Neural cell (in vitro differentiated cells): ENCODE measurements at regions not wholly inside any gene's neighbourhood (a gene's known extent, or its start where the extent isn't known, plus 50 kb on each side); places are given as distances from the start of the nearest gene placed in this dataset.
"Not testable (repeated sequence)": the region's sequence is repeated elsewhere in the genome, so short reads cannot be mapped to it uniquely, and the experiment has no call there.

Experiments
- H2AFZ ChIP-seq: fragments of 200-600, 300-800 bp; sonication (generic), shearing (Covaris generic); 2 replicates; pipeline ENCODE4 v1.6.0; 2014; ENCODE audit warnings: low read depth, mild to moderate bottlenecking, antibody characterized with exemption, low read length, moderate library complexity
- H3F3A ChIP-seq: fragments of 200-600 bp; shearing (Covaris generic); 2 replicates; pipeline ENCODE4 v1.6.1; 2016; ENCODE audit warnings: mild to moderate bottlenecking, moderate library complexity, mixed read lengths, antibody characterized with exemption, low read length; ENCODE audit not compliant: insufficient read depth, poor library complexity, severe bottlenecking
- H3K27ac ChIP-seq: fragments of 200-600, 300-800 bp; sonication (generic), shearing (Covaris generic); 2 replicates; pipeline ENCODE4 v1.5.1; 2014; ENCODE audit warnings: mild to moderate bottlenecking, low read length, moderate library complexity
- H3K27me3 ChIP-seq: fragments of 300-800, 200-600 bp; sonication (generic), shearing (Covaris generic); 2 replicates; pipeline ENCODE4 v1.6.0; 2014; ENCODE audit warnings: mild to moderate bottlenecking, low read depth, low read length, moderate library complexity; ENCODE audit not compliant: insufficient read depth
- H3K36me3 ChIP-seq: fragments of 300-800, 200-600 bp; sonication (generic), shearing (Covaris generic); 2 replicates; pipeline ENCODE4 v1.5.1; 2014; ENCODE audit warnings: mild to moderate bottlenecking, antibody characterized with exemption, low read length, moderate library complexity; ENCODE audit not compliant: insufficient read depth
- H3K4me2 ChIP-seq: fragments of 300-800, 200-600 bp; sonication (generic), shearing (Covaris generic); 2 replicates; pipeline ENCODE4 v1.6.0; 2014; ENCODE audit warnings: mild to moderate bottlenecking, low read length
- H3K4me3 ChIP-seq: fragments of 300-800, 200-600 bp; sonication (generic), shearing (Covaris generic); 2 replicates; pipeline ENCODE4 v1.5.1; 2014; ENCODE audit warnings: mild to moderate bottlenecking, low read length, moderate library complexity
- H3K79me2 ChIP-seq: fragments of 200-600 bp; shearing (Covaris generic); replicated peaks from 2 replicates; pipeline ENCODE4 v1.6.0; 2014; ENCODE audit warnings: mild to moderate bottlenecking, low read length, moderate library complexity; ENCODE audit not compliant: insufficient read depth
- H3K9ac ChIP-seq: fragments of 300-800, 200-600 bp; sonication (generic), shearing (Covaris generic); 2 replicates; pipeline ENCODE4 v1.6.1; 2016; ENCODE audit warnings: mild to moderate bottlenecking, low read length, mixed read lengths
- H3K9me2 ChIP-seq: fragments of 200-600 bp; shearing (Covaris generic); 2 replicates; pipeline ENCODE4 v1.6.1; 2016; ENCODE audit warnings: mild to moderate bottlenecking, low read length, mixed read lengths; ENCODE audit not compliant: insufficient read depth
- H3K9me3 ChIP-seq: fragments of 200-600, 300-800 bp; sonication (generic), shearing (Covaris generic); 2 replicates; pipeline ENCODE4 v1.6.1; 2016; ENCODE audit warnings: mild to moderate bottlenecking, mixed run types, low read length, moderate library complexity, mixed read lengths
- H4K20me1 ChIP-seq: fragments of 200-600 bp; shearing (Covaris generic); 2 replicates; pipeline ENCODE4 v1.6.1; 2016; ENCODE audit warnings: mild to moderate bottlenecking, mixed run types; ENCODE audit not compliant: insufficient read depth
- CTCF ChIP-seq: fragments of 450-650 bp; IDR thresholded peaks from 2 replicates; pipeline ENCODE4 v1.5.1; 2014; ENCODE audit warnings: antibody characterized with exemption, mild to moderate bottlenecking, moderate library complexity; ENCODE audit not compliant: poor library complexity, severe bottlenecking
- EP300 ChIP-seq: fragments of 450-650 bp; conservative IDR thresholded peaks from 2 replicates; pipeline ENCODE4 v1.6.1; 2014; ENCODE audit warnings: antibody characterized with exemption, mild to moderate bottlenecking, moderate library complexity; ENCODE audit not compliant: poor library complexity, severe bottlenecking
- EZH2 ChIP-seq: fragments of 200-600, 300-800 bp; shearing (Covaris generic), sonication (generic); IDR thresholded peaks from 2 replicates; pipeline ENCODE4 v1.6.1; 2014; ENCODE audit warnings: antibody characterized with exemption, low read length, borderline replicate concordance, mild to moderate bottlenecking; ENCODE audit not compliant: insufficient read depth, poor library complexity, severe bottlenecking
- MXI1 ChIP-seq: fragments of 450-650 bp; conservative IDR thresholded peaks from 2 replicates; pipeline ENCODE4 v1.6.1; 2014; ENCODE audit warnings: antibody characterized with exemption, mild to moderate bottlenecking; ENCODE audit not compliant: poor library complexity, severe bottlenecking
- POLR2AphosphoS5 ChIP-seq: IDR thresholded peaks from 2 replicates; pipeline ENCODE4 v1.6.1; 2012
- RAD21 ChIP-seq: fragments of 450-650 bp; conservative IDR thresholded peaks from 2 replicates; pipeline ENCODE4 v1.6.1; 2014; ENCODE audit warnings: antibody characterized with exemption, mild to moderate bottlenecking, moderate library complexity
- SMC3 ChIP-seq: fragments of 450-650 bp; conservative IDR thresholded peaks from 2 replicates; pipeline ENCODE4 v1.6.1; 2014; ENCODE audit warnings: antibody characterized with exemption, mild to moderate bottlenecking, moderate library complexity; ENCODE audit not compliant: poor library complexity
- TAF1 ChIP-seq: IDR thresholded peaks from 2 replicates; pipeline ENCODE4 v1.6.1; 2012; ENCODE audit warnings: low read depth
- TF ChIP-seq, protein P1 (sequence below): IDR thresholded peaks from 2 replicates; pipeline ENCODE4 v1.6.1; 2012; ENCODE audit warnings: borderline replicate concordance

DNA sequence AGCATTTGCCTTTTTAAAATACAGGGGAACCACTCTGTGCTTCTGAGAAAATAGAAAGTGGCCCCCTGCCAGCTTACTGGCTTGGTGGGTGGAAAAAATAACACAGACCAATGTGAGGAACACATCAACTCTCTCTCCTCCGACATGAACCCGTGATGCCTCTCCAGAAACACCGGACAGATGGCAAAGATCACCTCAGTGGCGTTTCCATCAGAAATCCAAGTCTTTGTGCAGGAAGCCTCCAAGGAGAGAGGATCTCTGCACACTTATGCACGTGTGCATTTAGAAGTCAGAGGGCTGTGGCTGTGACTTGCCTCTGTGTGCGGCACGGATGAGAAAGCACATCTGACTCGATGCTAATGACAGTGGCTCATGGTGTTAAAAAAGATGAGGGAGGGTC, 112.3 kb upstream of the KLF12 start:
- no peak overlapping the region for H3K4me2 ChIP-seq
- no peak overlapping the region for H3K27ac ChIP-seq
- H3K9me3 ChIP-seq = no peaks in the 10 kb centered on the region
- H3K79me2 ChIP-seq = no peaks in the 10 kb centered on the region
- no peaks in the 10 kb centered on the region for H3F3A ChIP-seq
- no peak for TF ChIP-seq EZH2
- no peak for TF ChIP-seq MXI1
- no peak for TF ChIP-seq POLR2AphosphoS5
- H3K9ac ChIP-seq = no peak overlapping the region
- H4K20me1 ChIP-seq = no peaks in the 10 kb centered on the region
- no peak overlapping the region for H3K4me3 ChIP-seq
- H2AFZ ChIP-seq = no peak overlapping the region
- H3K27me3 ChIP-seq = no peaks in the 10 kb centered on the region
- no peaks in the 10 kb centered on the region for H3K9me2 ChIP-seq
- H3K36me3 ChIP-seq = no peaks in the 10 kb centered on the region

DNA sequence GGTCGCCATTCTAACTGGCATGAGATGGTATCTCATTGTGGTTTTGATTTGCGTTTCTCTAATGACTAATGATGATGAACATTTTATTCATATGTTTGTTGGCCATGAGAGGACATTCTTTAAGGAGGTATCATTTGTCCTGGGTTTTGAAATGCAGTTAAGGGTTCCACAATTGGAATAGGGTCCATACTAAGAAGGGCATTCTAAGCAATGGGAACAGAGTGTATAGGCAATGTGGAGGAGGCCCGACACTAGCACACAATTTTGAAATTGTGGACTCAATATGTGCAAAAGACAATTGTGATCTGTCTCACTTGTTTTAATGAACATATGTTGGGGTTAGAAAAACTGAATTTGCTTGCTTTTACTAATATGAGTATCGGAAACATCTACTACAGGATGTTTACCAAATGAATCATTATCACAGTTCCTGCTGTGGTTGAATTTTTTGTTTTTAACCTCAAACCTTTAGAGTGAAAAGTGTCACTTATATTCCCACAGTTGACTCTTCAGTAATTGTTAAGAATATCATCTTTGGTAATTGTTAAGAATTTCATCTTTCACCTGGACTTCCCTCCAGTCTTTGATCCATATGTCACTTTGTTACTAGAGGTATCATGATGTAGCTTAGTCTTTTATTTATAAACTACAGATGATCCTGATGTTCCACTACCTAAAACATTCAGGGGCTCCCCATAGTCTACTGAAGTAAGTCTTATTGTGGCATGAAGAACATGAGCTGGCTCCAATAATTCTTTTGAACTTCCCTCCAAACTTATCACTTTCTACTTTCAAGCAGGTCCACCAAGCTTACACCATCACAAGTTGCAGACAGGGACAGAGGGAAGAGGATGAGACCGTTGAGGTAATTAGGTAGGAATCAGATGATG, 109.7 kb upstream of the KLF12 start:
- Histone ChIP-seq H3K4me3 (no peak overlapping the region), H3K4me2 (no peak overlapping the region), H3K9me2 (no peaks in the 10 kb centered on the region), H3K27ac (no peak overlapping the region), H3K79me2 (no peaks in the 10 kb centered on the region), H3F3A (no peaks in the 10 kb centered on the region), H4K20me1 (no peaks in the 10 kb centered on the region), H3K9me3 (no peaks in the 10 kb centered on the region), H3K36me3 (no peaks in the 10 kb centered on the region), H3K27me3 (no peaks in the 10 kb centered on the region), H3K9ac (no peak overlapping the region), H2AFZ (no peak overlapping the region)
- TF ChIP-seq, protein P1, sequence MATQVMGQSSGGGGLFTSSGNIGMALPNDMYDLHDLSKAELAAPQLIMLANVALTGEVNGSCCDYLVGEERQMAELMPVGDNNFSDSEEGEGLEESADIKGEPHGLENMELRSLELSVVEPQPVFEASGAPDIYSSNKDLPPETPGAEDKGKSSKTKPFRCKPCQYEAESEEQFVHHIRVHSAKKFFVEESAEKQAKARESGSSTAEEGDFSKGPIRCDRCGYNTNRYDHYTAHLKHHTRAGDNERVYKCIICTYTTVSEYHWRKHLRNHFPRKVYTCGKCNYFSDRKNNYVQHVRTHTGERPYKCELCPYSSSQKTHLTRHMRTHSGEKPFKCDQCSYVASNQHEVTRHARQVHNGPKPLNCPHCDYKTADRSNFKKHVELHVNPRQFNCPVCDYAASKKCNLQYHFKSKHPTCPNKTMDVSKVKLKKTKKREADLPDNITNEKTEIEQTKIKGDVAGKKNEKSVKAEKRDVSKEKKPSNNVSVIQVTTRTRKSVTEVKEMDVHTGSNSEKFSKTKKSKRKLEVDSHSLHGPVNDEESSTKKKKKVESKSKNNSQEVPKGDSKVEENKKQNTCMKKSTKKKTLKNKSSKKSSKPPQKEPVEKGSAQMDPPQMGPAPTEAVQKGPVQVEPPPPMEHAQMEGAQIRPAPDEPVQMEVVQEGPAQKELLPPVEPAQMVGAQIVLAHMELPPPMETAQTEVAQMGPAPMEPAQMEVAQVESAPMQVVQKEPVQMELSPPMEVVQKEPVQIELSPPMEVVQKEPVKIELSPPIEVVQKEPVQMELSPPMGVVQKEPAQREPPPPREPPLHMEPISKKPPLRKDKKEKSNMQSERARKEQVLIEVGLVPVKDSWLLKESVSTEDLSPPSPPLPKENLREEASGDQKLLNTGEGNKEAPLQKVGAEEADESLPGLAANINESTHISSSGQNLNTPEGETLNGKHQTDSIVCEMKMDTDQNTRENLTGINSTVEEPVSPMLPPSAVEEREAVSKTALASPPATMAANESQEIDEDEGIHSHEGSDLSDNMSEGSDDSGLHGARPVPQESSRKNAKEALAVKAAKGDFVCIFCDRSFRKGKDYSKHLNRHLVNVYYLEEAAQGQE = no peak
- TF ChIP-seq EZH2 (no peak), EP300 (no peak), POLR2AphosphoS5 (no peak), TAF1 (no peak), SMC3 (no peak), MXI1 (no peak), CTCF (no peak), RAD21 (no peak)

GRCh38 chr13:74241343-74241742, 107.1 kb upstream of the KLF12 start:
- H2AFZ ChIP-seq = not testable (repeated sequence)

More at GRCh38 chr13:74241343-74241742, 107.1 kb upstream of the KLF12 start:
- H3K4me2 ChIP-seq, H3K9me3 ChIP-seq, H3K27ac ChIP-seq, H3K9me2 ChIP-seq, H4K20me1 ChIP-seq, H3K79me2 ChIP-seq, H3F3A ChIP-seq, H3K27me3 ChIP-seq, H3K4me3 ChIP-seq, H3K9ac ChIP-seq, H3K36me3 ChIP-seq: not testable (repeated sequence)
